ENCODE measurements at regions not wholly inside any gene's neighbourhood (a gene's known extent, or its start where the extent isn't known, plus 50 kb on each side); places are given as distances from the start of the nearest gene placed in this dataset.

DNA sequence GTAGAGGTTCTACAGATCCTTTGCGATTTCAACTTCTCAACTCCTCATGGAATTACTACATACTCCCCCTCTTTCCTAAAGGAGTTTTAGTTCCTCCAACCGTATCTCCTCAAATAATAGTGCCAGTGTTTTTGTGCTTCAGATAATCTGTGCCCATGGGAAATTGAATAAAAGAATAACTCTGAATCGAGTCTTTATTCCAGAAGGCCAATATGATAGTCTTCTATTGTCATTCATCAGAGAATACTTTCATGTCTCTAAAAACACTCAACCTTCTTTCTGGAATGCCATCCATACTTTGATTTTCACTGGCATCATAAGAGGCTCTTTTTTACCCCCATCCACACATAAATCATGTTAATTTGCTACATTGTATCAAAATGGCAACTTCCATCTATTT is 911.3 kb upstream of the USP15 start:
- no peak overlapping the region for H3K4me3 Mint-ChIP-seq (ENCODE audit: unreplicated experiment)
- CTCF ChIA-PET = interaction anchor here (1.0 kb wide), 1 partner anchor 1803 kb away, joined by 5 read pairs; no protein-coding TSS in a partner anchor
- POLR2A ChIA-PET = no interaction called here
- no peaks in the 10 kb centered on the region for H3K27me3 Mint-ChIP-seq (ENCODE audit: insufficient read depth, unreplicated experiment)
- no peak overlapping the region for H3K27ac Mint-ChIP-seq (ENCODE audit: low read depth, unreplicated experiment)
- no TSS peak for BruUV-seq (replicated peaks)
- no peak for DNase-seq (ENCODE audit: unreplicated experiment)
- H3K9me3 Mint-ChIP-seq (ENCODE audit: unreplicated experiment) = no peaks in the 10 kb centered on the region
- H3K4me1 Mint-ChIP-seq (ENCODE audit: insufficient read depth, unreplicated experiment) = no peaks in the 10 kb centered on the region
- no peaks in the 10 kb centered on the region for H3K36me3 Mint-ChIP-seq (ENCODE audit: insufficient read depth, unreplicated experiment)
- TF ChIP-seq, protein P1, sequence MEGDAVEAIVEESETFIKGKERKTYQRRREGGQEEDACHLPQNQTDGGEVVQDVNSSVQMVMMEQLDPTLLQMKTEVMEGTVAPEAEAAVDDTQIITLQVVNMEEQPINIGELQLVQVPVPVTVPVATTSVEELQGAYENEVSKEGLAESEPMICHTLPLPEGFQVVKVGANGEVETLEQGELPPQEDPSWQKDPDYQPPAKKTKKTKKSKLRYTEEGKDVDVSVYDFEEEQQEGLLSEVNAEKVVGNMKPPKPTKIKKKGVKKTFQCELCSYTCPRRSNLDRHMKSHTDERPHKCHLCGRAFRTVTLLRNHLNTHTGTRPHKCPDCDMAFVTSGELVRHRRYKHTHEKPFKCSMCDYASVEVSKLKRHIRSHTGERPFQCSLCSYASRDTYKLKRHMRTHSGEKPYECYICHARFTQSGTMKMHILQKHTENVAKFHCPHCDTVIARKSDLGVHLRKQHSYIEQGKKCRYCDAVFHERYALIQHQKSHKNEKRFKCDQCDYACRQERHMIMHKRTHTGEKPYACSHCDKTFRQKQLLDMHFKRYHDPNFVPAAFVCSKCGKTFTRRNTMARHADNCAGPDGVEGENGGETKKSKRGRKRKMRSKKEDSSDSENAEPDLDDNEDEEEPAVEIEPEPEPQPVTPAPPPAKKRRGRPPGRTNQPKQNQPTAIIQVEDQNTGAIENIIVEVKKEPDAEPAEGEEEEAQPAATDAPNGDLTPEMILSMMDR (IDR thresholded peaks at IDR 0.05; ENCODE audit: unreplicated experiment) = no peak
- intact Hi-C loops (cut with micrococcal nuclease) = no loop called here

DNA sequence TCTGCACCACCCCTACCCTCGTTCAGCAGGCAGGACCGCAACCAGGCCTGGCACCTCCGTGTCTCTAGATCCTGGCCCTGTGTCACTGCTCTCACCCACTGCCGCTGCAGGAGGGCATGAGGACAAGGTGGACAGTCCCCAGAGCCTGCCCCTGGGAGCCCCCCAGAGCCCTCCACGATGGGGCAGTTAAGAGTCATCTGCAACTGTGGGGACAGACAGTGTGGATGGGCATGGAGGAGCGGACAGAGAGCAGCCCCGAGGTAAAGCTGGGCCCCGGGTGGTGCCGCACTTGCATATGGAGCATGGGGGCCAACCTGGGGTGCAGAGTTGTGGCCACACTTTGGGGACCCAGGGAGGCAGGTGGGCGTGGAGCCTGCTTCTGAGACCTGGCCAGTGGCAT is 905.1 kb upstream of the USP15 start:
- Mint-ChIP-seq H3K4me3 (ENCODE audit: unreplicated experiment) (no peak overlapping the region), H3K9me3 (ENCODE audit: unreplicated experiment) (no peaks in the 10 kb centered on the region), H3K4me1 (ENCODE audit: insufficient read depth, unreplicated experiment) (no peaks in the 10 kb centered on the region), H3K36me3 (ENCODE audit: insufficient read depth, unreplicated experiment) (no peaks in the 10 kb centered on the region), H3K27ac (ENCODE audit: low read depth, unreplicated experiment) (no peak overlapping the region), H3K27me3 (ENCODE audit: insufficient read depth, unreplicated experiment) (no peaks in the 10 kb centered on the region)
- BruUV-seq (replicated peaks) = no TSS peak
- TF ChIP-seq, protein P1 (IDR thresholded peaks at IDR 0.05; ENCODE audit: unreplicated experiment) = no peak
- ChIA-PET CTCF (interaction anchor here (0.5 to 0.7 kb wide), 2 partner anchors 12 to 48 kb away, joined by 3 read pairs; no protein-coding TSS in a partner anchor), POLR2A (no interaction called here)
- no peak for DNase-seq (ENCODE audit: unreplicated experiment)
- intact Hi-C loops (cut with micrococcal nuclease) = no loop called here

- TF ChIP-seq, protein P1 (IDR thresholded peaks at IDR 0.05; ENCODE audit: unreplicated experiment) = no peak
- no peaks in the 10 kb centered on the region for H3K36me3 Mint-ChIP-seq (ENCODE audit: insufficient read depth, unreplicated experiment)
- POLR2A ChIA-PET = interaction anchor here (0.6 kb wide), 1 partner anchor 14 kb away, joined by 3 read pairs; no protein-coding TSS in a partner anchor
Observed at GRCh38 chr12:61356485-61356884, 903.7 kb upstream of the USP15 start.

GRCh38 chr12:61357496-61357895 is 902.7 kb upstream of the USP15 start:
- DNase-seq (ENCODE audit: unreplicated experiment) = peak; percentile 1
- no TSS peak for BruUV-seq (replicated peaks)
- no peaks in the 10 kb centered on the region for H3K27me3 Mint-ChIP-seq (ENCODE audit: insufficient read depth, unreplicated experiment)
- intact Hi-C loops (cut with micrococcal nuclease) = no loop called here
- H3K36me3 Mint-ChIP-seq (ENCODE audit: insufficient read depth, unreplicated experiment) = no peaks in the 10 kb centered on the region
- H3K4me3 Mint-ChIP-seq (ENCODE audit: unreplicated experiment) = no peak overlapping the region
- H3K9me3 Mint-ChIP-seq (ENCODE audit: unreplicated experiment) = no peaks in the 10 kb centered on the region
- no peaks in the 10 kb centered on the region for H3K4me1 Mint-ChIP-seq (ENCODE audit: insufficient read depth, unreplicated experiment)
- ChIA-PET CTCF (no interaction called here), POLR2A (no interaction called here)
- H3K27ac Mint-ChIP-seq (ENCODE audit: low read depth, unreplicated experiment) = no peak overlapping the region
- TF ChIP-seq, protein P1 (IDR thresholded peaks at IDR 0.05; ENCODE audit: unreplicated experiment) = no peak

More at GRCh38 chr12:61356485-61356884, 903.7 kb upstream of the USP15 start:
- no peak for DNase-seq (ENCODE audit: unreplicated experiment)
- Mint-ChIP-seq H3K4me1 (ENCODE audit: insufficient read depth, unreplicated experiment) (no peaks in the 10 kb centered on the region), H3K27ac (ENCODE audit: low read depth, unreplicated experiment) (no peak overlapping the region), H3K4me3 (ENCODE audit: unreplicated experiment) (no peak overlapping the region), H3K9me3 (ENCODE audit: unreplicated experiment) (no peaks in the 10 kb centered on the region), H3K27me3 (ENCODE audit: insufficient read depth, unreplicated experiment) (no peaks in the 10 kb centered on the region)
- intact Hi-C loops (cut with micrococcal nuclease) = no loop called here
- CTCF ChIA-PET = interaction anchor here (0.9 kb wide), 1 partner anchor 172 kb away, joined by 4 read pairs; no protein-coding TSS in a partner anchor
- BruUV-seq (replicated peaks) = no TSS peak

Measured in MCF 10A (cell line).